ENCODE measurements at regions not wholly inside any gene's neighbourhood (a gene's known extent, or its start where the extent isn't known, plus 50 kb on each side); places are given as distances from the start of the nearest gene placed in this dataset.
"Not testable (repeated sequence)": the region's sequence is repeated elsewhere in the genome, so short reads cannot be mapped to it uniquely, and the experiment has no call there.

DNA sequence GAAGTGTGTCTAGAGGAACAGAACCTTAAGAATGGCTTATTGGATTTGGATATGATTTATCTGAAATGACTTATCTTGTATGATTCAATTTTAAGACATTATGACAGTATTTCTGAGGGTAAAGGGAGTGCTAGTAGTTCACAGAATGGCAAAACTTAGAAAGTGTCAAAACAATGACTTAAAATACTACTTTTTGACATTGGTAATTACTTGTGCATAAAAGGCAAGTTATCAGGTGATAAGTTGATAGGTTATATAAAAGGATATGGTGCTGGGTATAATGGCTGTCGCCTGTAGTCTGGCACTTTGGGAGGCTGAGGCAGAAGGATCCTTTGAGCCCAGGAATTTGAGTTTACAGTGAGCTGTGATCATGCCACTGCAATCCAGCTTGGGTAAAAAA, 494.4 kb downstream of the CDH9 start:
- DNase-seq: no peak

DNA sequence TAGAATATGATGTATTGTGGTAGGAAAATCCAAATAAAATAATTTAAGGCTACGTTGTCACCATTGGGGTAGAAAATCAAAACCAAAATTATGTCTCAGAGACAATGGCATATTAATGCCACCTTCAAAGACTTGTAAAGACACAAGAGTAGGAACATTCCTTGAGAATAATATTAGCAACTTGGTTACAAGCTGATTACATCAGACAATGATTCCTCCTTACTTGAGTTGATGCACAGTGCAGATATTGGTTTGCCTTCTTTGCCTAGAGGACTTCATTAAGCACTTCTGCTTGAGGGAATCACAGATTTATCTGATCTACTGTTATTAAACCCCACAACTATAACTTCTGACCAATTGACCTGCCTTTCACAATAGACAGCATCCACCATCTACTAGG, 500.2 kb downstream of the CDH9 start:
- no peak for DNase-seq

DNA sequence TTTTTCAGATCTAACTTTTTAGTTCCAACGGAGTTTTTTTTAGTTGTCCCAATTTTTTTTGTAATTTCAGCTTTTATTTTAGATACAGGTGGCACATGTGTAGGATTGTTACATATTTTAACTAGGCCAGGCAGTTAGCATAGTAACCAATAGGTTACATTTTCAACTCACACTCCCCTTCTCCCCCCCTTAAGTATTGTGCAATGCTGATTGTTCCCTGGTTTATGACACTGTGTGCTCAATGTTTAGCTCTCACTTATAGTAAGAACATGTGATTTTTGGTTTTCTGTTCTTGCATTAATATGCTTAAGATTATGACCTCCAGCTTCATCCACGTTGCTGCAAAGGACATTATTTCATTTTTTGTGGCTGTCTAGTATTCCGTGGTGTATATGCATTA, 503.2 kb downstream of the CDH9 start:
- DNase-seq: no peak

- DNase-seq: no peak
Measured at GRCh38 chr5:26530305-26530704, 508.1 kb downstream of the CDH9 start.

GRCh38 chr5:26519245-26519644, 519.1 kb downstream of the CDH9 start:
- DNase-seq: no peak

- no peak for DNase-seq
Measured at GRCh38 chr5:26518065-26518464, 520.3 kb downstream of the CDH9 start.

GRCh38 chr5:26498972-26499371, 539.4 kb downstream of the CDH9 start:
- peak in 1 of 2 donors; percentile 20 for DNase-seq

DNA sequence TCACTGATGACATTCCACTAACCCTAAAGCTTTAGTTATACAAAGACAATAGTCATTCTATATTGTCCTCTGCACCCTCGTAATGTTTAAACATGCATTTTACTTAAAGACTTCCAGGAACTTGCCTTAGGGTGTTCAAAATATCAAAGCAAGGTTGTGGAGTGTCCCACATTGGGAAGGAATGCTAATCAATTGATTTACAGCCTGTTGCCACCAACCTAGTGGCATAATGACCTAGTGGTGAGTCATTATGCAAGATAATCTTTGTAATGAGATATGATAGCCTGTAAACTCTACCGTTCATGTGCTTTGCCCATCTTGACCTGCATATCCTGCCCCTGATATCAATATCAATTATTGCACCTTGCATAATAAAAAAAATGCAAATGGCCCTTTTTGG, 542.9 kb downstream of the CDH9 start:
- DNase-seq: no peak

DNA sequence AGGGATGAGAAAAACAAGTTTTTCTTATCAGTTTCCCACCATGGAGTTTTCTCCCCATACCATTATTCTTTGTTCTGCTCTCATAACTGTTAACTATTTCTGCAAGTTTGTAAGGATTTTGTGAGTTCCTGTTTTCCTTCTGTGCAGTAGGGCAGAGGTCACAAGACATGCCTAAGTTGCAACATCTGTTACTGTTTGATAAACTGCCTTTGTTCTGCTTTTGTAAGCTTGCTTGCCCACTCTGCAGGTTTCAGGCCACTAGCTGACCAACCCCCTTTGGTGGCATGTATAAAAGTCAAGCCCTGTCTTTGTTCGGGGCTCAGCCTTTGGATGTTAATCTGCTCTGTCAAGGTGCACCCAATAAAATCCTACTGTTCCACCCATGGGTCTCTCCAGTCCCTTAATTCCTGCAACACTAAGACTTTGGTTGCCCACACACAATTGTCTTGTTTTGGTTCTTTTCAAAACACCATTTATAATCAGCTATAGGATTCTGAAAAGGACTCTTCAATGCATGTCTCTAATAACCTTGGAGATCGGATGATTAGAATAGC, 545.4 kb downstream of the CDH9 start:
- DNase-seq: no peak

- no peak for DNase-seq
Measured at GRCh38 chr5:26487553-26487952, 550.8 kb downstream of the CDH9 start.

DNA sequence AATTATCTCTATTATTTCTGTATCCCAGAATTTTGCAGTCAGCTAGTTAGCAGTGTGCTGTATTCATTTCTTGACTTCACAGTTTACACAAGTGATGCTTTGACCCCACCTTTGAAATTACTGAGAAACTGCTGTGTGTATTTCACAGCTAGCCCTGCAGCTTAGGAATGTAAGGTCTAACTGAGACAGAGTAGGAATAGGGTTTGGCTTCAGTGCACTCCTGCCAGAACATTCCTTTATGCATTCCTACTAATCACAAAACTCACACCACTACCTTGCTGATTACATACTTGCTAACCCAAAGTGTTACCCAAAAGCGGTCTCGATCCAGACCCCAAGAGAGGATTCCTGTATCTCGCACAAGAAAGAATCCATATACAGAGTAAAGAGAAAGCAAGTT, 551.8 kb downstream of the CDH9 start:
- DNase-seq: no peak

DNA sequence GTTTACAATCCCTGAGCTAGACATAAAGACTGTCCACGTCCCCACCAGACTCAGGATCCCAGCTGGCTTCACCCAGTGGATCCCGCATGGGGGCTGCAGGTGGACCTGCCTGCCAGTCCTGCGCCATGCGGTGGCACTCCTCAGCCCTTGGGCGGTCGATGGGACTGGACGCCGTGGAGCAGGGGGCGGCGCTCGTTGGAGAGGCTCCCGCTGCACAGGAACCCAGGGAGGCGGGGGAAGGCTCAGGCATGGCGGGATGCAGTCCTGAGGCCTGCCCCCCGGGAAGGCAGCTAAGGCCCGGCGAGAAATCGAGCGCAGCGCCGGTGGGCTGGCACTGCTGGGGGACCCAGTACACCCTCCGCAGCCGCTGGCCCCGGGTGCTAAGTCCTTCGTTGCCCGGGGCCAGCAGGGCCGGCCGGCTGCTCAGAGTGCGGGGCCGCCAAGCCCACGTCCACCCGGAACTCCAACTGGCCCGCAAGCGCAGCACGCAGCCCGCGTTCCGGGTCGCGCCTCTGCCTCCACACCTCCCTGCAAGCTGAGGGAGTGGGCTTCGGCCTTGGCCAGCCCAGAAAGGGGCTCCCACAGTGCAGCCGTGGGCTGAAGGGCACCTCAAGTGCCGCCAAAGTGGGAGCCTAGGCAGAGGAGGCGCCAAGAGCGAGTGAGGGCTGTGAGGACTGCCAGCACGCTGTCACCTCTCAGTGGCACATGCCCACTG, 553.1 kb downstream of the CDH9 start:
- not testable (repeated sequence) for DNase-seq

DNA sequence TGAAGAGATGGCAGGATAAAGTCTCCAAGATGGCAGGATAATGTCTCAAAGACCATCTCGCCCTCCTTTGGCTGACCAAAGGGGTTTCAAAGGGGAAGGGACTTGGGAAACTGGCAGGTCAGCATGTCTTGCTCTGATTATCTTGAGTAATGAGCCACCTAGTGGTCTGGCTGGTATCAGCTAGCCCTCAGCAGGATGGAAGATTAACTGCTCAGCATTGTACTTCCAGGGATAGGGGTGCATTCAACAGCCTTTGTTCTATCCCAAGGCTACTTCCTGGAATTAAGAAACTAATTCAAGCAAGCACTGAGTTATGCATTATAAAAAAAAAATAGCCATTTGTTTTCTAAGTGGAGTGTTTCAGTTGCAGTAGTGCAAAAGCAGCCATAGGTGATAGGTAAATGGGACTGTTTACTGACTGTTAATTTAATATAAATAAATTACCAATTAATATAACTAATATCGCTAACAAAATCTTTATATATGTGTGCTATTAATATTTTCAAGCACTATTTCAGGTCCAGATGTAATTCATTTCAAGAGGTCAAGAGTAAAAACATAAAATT, 555.5 kb downstream of the CDH9 start:
- no peak for DNase-seq

- peak; percentile 38 to 39 for DNase-seq
Measured at GRCh38 chr5:26482076-26482809, 556.1 kb downstream of the CDH9 start.

- DNase-seq: no peak
Measured at GRCh38 chr5:26470439-26470838, 567.9 kb downstream of the CDH9 start.

- no peak for DNase-seq
Measured at GRCh38 chr5:26439121-26439520, 599.3 kb downstream of the CDH9 start.

DNA sequence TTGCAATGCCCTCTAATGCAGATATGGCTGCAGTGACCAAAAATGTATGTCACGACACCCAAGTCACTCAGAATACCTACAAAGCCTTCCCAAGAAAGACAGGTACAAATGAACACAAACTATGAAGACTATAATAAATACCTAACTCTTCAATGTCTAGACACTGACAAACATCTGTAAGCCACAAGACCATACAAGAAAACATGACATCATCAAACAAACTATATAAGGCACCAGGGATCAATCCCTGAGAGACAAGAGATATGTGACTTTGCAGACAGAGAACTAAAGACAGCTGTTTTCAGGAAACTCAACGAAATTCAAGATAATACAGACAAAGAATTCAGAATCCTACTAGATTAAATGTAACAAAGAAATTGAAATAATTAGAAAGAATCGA, 603.7 kb downstream of the CDH9 start:
- DNase-seq: no peak

DNA sequence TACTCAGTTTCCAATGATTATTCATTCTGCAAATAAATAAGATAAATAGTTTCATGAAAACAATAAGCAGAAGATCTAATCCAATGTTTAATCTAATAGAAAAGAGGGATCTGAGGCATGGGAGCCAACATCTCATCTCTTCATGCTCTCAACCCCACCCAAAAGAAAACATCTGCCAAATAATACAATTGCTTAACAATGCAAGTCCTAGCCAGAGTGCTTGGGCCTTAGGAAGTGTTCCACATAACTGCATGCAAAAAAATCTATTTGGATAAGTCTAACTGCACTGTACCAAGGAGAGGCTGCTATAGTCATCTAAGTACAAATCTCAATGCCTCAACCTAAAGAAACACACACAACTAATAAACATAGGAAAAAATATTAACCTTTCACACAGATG, 606.0 kb downstream of the CDH9 start:
- no peak for DNase-seq

GRCh38 chr5:26430323-26430722, 608.1 kb downstream of the CDH9 start:
- DNase-seq: no peak

DNA sequence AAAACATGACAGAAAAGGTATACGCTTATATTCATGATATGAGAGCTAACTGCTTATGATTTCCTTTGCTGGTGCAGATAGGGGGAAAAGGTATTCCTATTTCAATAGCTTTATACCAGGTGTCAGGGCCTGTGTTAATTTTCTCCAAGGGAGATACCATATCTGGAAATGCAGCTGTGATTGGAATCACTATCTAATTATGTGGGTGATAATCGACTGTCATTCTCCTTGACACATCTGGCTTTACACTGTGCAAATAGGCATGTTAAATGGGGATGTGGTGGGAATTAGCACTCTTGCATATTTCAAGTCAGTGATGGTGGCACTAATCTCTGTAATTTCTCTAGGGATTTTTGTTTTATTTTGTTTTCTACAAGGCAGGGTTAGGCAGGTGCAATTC, 611.1 kb downstream of the CDH9 start:
- DNase-seq: no peak

- DNase-seq: no peak
Measured at GRCh38 chr5:26419987-26420386, 618.4 kb downstream of the CDH9 start.

DNA sequence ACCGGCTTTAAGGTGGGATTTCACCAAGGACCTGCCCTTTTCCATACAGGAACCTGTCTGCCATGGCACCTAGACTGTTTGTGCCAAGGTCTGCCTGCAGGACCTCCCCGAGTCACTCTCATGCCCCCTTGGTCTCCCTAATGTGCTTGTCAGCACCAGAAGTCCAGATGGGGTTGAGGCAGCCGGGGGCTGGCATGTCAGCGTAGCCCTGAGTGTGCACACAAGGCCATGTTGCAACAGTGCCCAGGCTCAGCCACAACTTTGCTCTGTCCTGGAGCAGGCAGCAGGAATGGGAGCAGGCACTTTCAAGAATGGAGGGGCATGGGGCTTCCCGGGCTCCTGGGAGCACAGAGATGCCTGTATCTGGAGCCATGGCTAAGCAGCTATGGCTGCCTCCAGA, 621.5 kb downstream of the CDH9 start:
- DNase-seq: no peak
